Central memory CD4-positive, alpha-beta T cell (primary cell): ENCODE measurements at regions not wholly inside any gene's neighbourhood (a gene's known extent, or its start where the extent isn't known, plus 50 kb on each side); places are given as distances from the start of the nearest gene placed in this dataset.
"Not testable (repeated sequence)": the region's sequence is repeated elsewhere in the genome, so short reads cannot be mapped to it uniquely, and the experiment has no call there.

Experiments
- DNase-seq: peaks from one replicate; pipeline ENCODE4 v3.0.0; 2022

- DNase-seq: no peak
Measured at GRCh38 chr16:29141586-29142324, 156.9 kb downstream of the LAT start.

GRCh38 chr16:29141121-29141520 is 156.3 kb downstream of the LAT start:
- not testable (repeated sequence) for DNase-seq

GRCh38 chr16:29139901-29140855 is 155.3 kb downstream of the LAT start:
- not testable (repeated sequence) for DNase-seq

- DNase-seq: no peak
Measured at GRCh38 chr16:29139261-29139802, 154.5 kb downstream of the LAT start.

- DNase-seq: not testable (repeated sequence)
Measured at GRCh38 chr16:29138698-29139097, 153.8 kb downstream of the LAT start.

- not testable (repeated sequence) for DNase-seq
Measured at GRCh38 chr16:29137894-29138662, 153.2 kb downstream of the LAT start.

GRCh38 chr16:29137461-29137860 is 152.6 kb downstream of the LAT start:
- DNase-seq: not testable (repeated sequence)

GRCh38 chr16:29136916-29137315 is 152.1 kb downstream of the LAT start:
- not testable (repeated sequence) for DNase-seq

GRCh38 chr16:29136046-29136696 is 151.3 kb downstream of the LAT start:
- not testable (repeated sequence) for DNase-seq

- not testable (repeated sequence) for DNase-seq
Measured at GRCh38 chr16:29135098-29135497, 150.2 kb downstream of the LAT start.

GRCh38 chr16:29133681-29134430 is 149.0 kb downstream of the LAT start:
- DNase-seq: not testable (repeated sequence)

- not testable (repeated sequence) for DNase-seq
Measured at GRCh38 chr16:29132869-29133268, 148.0 kb downstream of the LAT start.

GRCh38 chr16:29132444-29132843 is 147.6 kb downstream of the LAT start:
- DNase-seq: not testable (repeated sequence)

GRCh38 chr16:29130901-29131851 is 146.3 kb downstream of the LAT start:
- not testable (repeated sequence) for DNase-seq

- not testable (repeated sequence) for DNase-seq
Measured at GRCh38 chr16:29130131-29130711, 145.4 kb downstream of the LAT start.

GRCh38 chr16:29129458-29130038 is 144.7 kb downstream of the LAT start:
- DNase-seq: not testable (repeated sequence)

GRCh38 chr16:29128732-29129457 is 144.0 kb downstream of the LAT start:
- not testable (repeated sequence) for DNase-seq

GRCh38 chr16:29127806-29128420 is 143.1 kb downstream of the LAT start:
- DNase-seq: not testable (repeated sequence)
